ENCODE measurements at regions not wholly inside any gene's neighbourhood (a gene's known extent, or its start where the extent isn't known, plus 50 kb on each side); places are given as distances from the start of the nearest gene placed in this dataset.

- TF ChIP-seq KDM4A (IDR thresholded peaks at IDR 0.05; ENCODE audit: low read depth, low read length, severe bottlenecking) = no peak
Measured at GRCh38 chr17:77566151-77566550, 392.4 kb upstream of the TNRC6C start (continued).
